Glutamatergic neuron (in vitro differentiated cells): ENCODE measurements at regions not wholly inside any gene's neighbourhood (a gene's known extent, or its start where the extent isn't known, plus 50 kb on each side); places are given as distances from the start of the nearest gene placed in this dataset.

Source experiments
- DNase-seq: peaks from one replicate; pipeline ENCODE4 v3.0.0; 2022
- H3K27ac Mint-ChIP-seq: one replicate; pipeline ENCODE4 v1.8.0; 2020; ENCODE audit warnings: mild to moderate bottlenecking, mixed read lengths, inconsistent platforms; ENCODE audit not compliant: unreplicated experiment
- H3K27me3 Mint-ChIP-seq: one replicate; pipeline ENCODE4 v1.8.0; 2020; ENCODE audit warnings: mild to moderate bottlenecking, moderate library complexity, mixed read lengths, inconsistent platforms; ENCODE audit not compliant: unreplicated experiment
- H3K36me3 Mint-ChIP-seq: one replicate; pipeline ENCODE4 v1.8.0; 2020; ENCODE audit warnings: mild to moderate bottlenecking, mixed read lengths, inconsistent platforms; ENCODE audit not compliant: unreplicated experiment
- H3K4me1 Mint-ChIP-seq: one replicate; pipeline ENCODE4 v1.8.0; 2020; ENCODE audit warnings: mild to moderate bottlenecking, low read depth, mixed read lengths, inconsistent platforms; ENCODE audit not compliant: unreplicated experiment
- H3K4me3 Mint-ChIP-seq: one replicate; pipeline ENCODE4 v1.8.0; 2020; ENCODE audit warnings: mild to moderate bottlenecking, mixed read lengths, inconsistent platforms; ENCODE audit not compliant: unreplicated experiment
- H3K9me3 Mint-ChIP-seq: one replicate; pipeline ENCODE4 v1.8.0; 2020; ENCODE audit warnings: mild to moderate bottlenecking, moderate library complexity, mixed read lengths, inconsistent platforms; ENCODE audit not compliant: unreplicated experiment
- TF ChIP-seq, protein P1 (sequence below): fragments of 200-600 bp; sonication (generic); IDR thresholded peaks from one replicate; pipeline ENCODE4 v1.5.0; 2021; ENCODE audit not compliant: partially characterized antibody, unreplicated experiment

DNA sequence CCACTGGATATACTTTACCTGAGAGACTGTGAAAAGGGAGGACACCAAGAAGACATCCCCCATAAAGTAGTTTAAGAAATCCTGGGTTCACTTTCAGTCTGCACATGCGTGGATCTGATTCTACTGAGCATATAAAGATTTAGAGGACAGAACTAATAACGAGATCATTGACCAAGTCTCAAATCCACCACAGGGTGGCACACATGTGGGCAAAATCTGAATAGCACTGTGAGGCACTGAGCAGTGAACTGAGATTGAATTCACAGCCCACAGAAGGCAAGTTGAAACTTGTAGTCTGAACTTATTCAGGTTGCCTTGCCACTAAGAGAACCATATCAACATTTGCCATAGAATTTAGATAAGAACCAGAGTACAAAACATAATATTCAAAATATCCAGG, 818.6 kb downstream of the GRID1 start:
- no peak for DNase-seq
- no peak overlapping the region for H3K27ac Mint-ChIP-seq
- TF ChIP-seq, protein P1, sequence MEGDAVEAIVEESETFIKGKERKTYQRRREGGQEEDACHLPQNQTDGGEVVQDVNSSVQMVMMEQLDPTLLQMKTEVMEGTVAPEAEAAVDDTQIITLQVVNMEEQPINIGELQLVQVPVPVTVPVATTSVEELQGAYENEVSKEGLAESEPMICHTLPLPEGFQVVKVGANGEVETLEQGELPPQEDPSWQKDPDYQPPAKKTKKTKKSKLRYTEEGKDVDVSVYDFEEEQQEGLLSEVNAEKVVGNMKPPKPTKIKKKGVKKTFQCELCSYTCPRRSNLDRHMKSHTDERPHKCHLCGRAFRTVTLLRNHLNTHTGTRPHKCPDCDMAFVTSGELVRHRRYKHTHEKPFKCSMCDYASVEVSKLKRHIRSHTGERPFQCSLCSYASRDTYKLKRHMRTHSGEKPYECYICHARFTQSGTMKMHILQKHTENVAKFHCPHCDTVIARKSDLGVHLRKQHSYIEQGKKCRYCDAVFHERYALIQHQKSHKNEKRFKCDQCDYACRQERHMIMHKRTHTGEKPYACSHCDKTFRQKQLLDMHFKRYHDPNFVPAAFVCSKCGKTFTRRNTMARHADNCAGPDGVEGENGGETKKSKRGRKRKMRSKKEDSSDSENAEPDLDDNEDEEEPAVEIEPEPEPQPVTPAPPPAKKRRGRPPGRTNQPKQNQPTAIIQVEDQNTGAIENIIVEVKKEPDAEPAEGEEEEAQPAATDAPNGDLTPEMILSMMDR, result peak; percentile 35
- no peaks in the 10 kb centered on the region for H3K4me1 Mint-ChIP-seq
- H3K27me3 Mint-ChIP-seq, result no peaks in the 10 kb centered on the region
- H3K36me3 Mint-ChIP-seq, result no peaks in the 10 kb centered on the region
- no peaks in the 10 kb centered on the region for H3K9me3 Mint-ChIP-seq
- no peak overlapping the region for H3K4me3 Mint-ChIP-seq
